Kidney (tissue), 13 donors: ENCODE measurements at regions not wholly inside any gene's neighbourhood (a gene's known extent, or its start where the extent isn't known, plus 50 kb on each side); places are given as distances from the start of the nearest gene placed in this dataset.

Experiments
- DNase-seq, 5 donors: peaks; one replicate each; pipeline ENCODE4 v3.0.0-alpha.2; 2013 to 2020
- FAIRE-seq: peaks from 2 replicates; lab custom pipeline; 2012; peaks lifted over from hg19 to GRCh38; lab: Jason Lieb, UNC
- H3K27ac ChIP-seq, 2 donors: one replicate each; pipeline ENCODE4 v1.7.0; 2013; ENCODE audit warnings: low read depth in 2 of 2, low read length in 2 of 2, inconsistent platforms in 1 of 2
- H3K27me3 ChIP-seq: one replicate; pipeline ENCODE4 v1.7.1; 2013; ENCODE audit warnings: low read length, inconsistent platforms; ENCODE audit not compliant: control insufficient read depth, insufficient read depth
- H3K36me3 ChIP-seq, 3 donors: one replicate each; pipeline versions ENCODE4 v1.7.0 to v1.7.1; 2013; ENCODE audit warnings: low read length in 3 of 3, control low read depth in 1 of 3, inconsistent platforms in 1 of 3; ENCODE audit not compliant: insufficient read depth in 3 of 3, control insufficient read depth in 2 of 3
- H3K4me1 ChIP-seq, 3 donors: one replicate each; pipeline versions ENCODE4 v1.7.0 to v1.7.1; 2013; ENCODE audit warnings: low read length in 3 of 3, inconsistent platforms in 1 of 3, low read depth in 1 of 3; ENCODE audit not compliant: control insufficient read depth in 2 of 3, insufficient read depth in 2 of 3
- H3K4me3 ChIP-seq, 3 donors: one replicate each; pipeline versions ENCODE4 v1.7.0 to v1.8.1; 2013; ENCODE audit warnings: low read length in 3 of 3, control low read depth in 1 of 3, inconsistent platforms in 1 of 3
- H3K9ac ChIP-seq, 3 donors: one replicate each; pipeline versions ENCODE4 v1.7.0 to v1.7.1; 2013; ENCODE audit warnings: low read length in 3 of 3, control low read depth in 1 of 3, inconsistent platforms in 1 of 3
- H3K9me3 ChIP-seq, 3 donors: one replicate each; pipeline versions ENCODE4 v1.7.0 to v1.7.1; 2013; ENCODE audit warnings: low read length in 3 of 3, control low read depth in 1 of 3, inconsistent platforms in 1 of 3; ENCODE audit not compliant: control insufficient read depth in 2 of 3, insufficient read depth in 1 of 3
- CTCF ChIP-seq: IDR thresholded peaks from 3 replicates; pipeline ENCODE4 v1.5.1; 2012; ENCODE audit warnings: mild to moderate bottlenecking, moderate library complexity, borderline replicate concordance; ENCODE audit not compliant: insufficient read depth; ENCODE audit errors: extremely low read depth
- intact Hi-C: fragments of 100-400 bp; cut with DNase I; formaldehyde crosslinking; loops from one replicate; pipeline ENCODE4 v1.11.1; 2022
- donor health status: control.
- donor health status: control.
- donor health status: control.
- donor health status: control.
- donor health status: control.
- donor health status: DM: yes; HTN: yes; CAD: no.
- donor health status: Normal renal cell carcinoma (clear cell type).

GRCh38 chr4:157888281-157888680, 284.5 kb downstream of the GASK1B start:
- Histone ChIP-seq H3K27me3 (no peaks in the 10 kb centered on the region), H3K4me3 (no peak overlapping the region), H3K4me1 (no peaks in the 10 kb centered on the region), H3K9ac (no peak overlapping the region), H3K36me3 (no peaks in the 10 kb centered on the region), H3K9me3 (no peaks in the 10 kb centered on the region), H3K27ac (no peak overlapping the region)
- no peak for FAIRE-seq
- TF ChIP-seq CTCF: no peak
- intact Hi-C loops: no loop called here
- DNase-seq: no peak

- Histone ChIP-seq H3K27ac (no peak overlapping the region), H3K36me3 (no peaks in the 10 kb centered on the region), H3K27me3 (no peaks in the 10 kb centered on the region), H3K9ac (no peak overlapping the region), H3K9me3 (no peaks in the 10 kb centered on the region), H3K4me1 (no peaks in the 10 kb centered on the region), H3K4me3 (no peak overlapping the region)
- intact Hi-C loops: no loop called here
- FAIRE-seq: no peak
- no peak for TF ChIP-seq CTCF
- no peak for DNase-seq
Measured at GRCh38 chr4:157887316-157887715, 285.5 kb downstream of the GASK1B start.

- no peaks in the 10 kb centered on the region for H3K27me3 ChIP-seq
- H3K27ac ChIP-seq: no peak overlapping the region
- H3K36me3 ChIP-seq: no peaks in the 10 kb centered on the region
- TF ChIP-seq CTCF: no peak
- DNase-seq (no peak), FAIRE-seq (no peak)
- H3K9me3 ChIP-seq: no peaks in the 10 kb centered on the region
- H3K9ac ChIP-seq: no peak overlapping the region
- no peak overlapping the region for H3K4me3 ChIP-seq
- H3K4me1 ChIP-seq: no peaks in the 10 kb centered on the region
- intact Hi-C loops: no loop called here
Measured at GRCh38 chr4:157886645-157887044, 286.2 kb downstream of the GASK1B start.

GRCh38 chr4:157885811-157886210, 287.0 kb downstream of the GASK1B start:
- no peak for TF ChIP-seq CTCF
- Histone ChIP-seq H3K4me1 (no peaks in the 10 kb centered on the region), H3K27ac (no peak overlapping the region), H3K9me3 (no peaks in the 10 kb centered on the region), H3K36me3 (no peaks in the 10 kb centered on the region), H3K4me3 (no peak overlapping the region), H3K27me3 (no peaks in the 10 kb centered on the region), H3K9ac (no peak overlapping the region)
- no peak for DNase-seq
- no peak for FAIRE-seq
- intact Hi-C loops: no loop called here
